ENCODE measurements at regions not wholly inside any gene's neighbourhood (a gene's known extent, or its start where the extent isn't known, plus 50 kb on each side); places are given as distances from the start of the nearest gene placed in this dataset.

DNA sequence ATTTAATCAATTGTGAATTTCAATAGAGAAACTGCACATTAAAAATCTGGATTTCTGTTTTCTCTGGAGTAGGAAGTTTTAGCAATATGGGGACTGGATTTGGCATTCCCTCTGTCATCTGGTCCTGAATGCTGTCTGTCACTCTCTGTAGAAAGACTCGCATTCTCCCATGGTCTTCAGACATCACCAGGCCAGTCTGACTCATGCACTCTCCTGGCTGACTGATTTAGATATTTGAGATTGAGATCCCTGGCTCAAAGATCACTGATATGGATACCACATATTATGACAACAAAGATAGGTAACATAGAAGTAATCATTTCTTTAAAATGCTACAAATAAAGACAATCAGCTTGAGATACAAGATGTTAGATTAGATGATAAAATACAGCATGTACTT, 524.5 kb downstream of the GALC start:
- H3K4me2 ChIP-seq (ENCODE audit: insufficient read depth, low read length) = no peak overlapping the region
- H3K9ac ChIP-seq (replicated peaks; ENCODE audit: extremely low read depth, insufficient read depth, low read length) = no peak overlapping the region
- no peaks in the 10 kb centered on the region for H3K79me2 ChIP-seq (ENCODE audit: control insufficient read depth, insufficient read depth, low read length)
- no peak overlapping the region for H3K4me3 ChIP-seq (replicated peaks in 1 of 3; ENCODE audit: insufficient read depth in 1 of 3, low read depth in 1 of 3, low read length in 3 of 3)
- H3K4me1 ChIP-seq (ENCODE audit: control insufficient read depth, extremely low read depth, insufficient read depth, low read length) = no peaks in the 10 kb centered on the region
- TF ChIP-seq POLR2A (IDR thresholded peaks at IDR 0.05; ENCODE audit: low read depth, low read length) (no peak), MAX (IDR thresholded peaks at IDR 0.05; ENCODE audit: insufficient read depth, insufficient read length) (no peak), MYC (IDR thresholded peaks at IDR 0.05; ENCODE audit: low read depth, low read length) (no peak), EZH2 (IDR thresholded peaks at IDR 0.05; ENCODE audit: borderline replicate concordance, low read depth, low read length, severe bottlenecking) (no peak), CTCF (IDR thresholded peaks at IDR 0.05; ENCODE audit: extremely low read depth in 1 of 2, insufficient read depth in 1 of 2, low read depth in 1 of 2, low read length in 2 of 2) (no peak)
- no peaks in the 10 kb centered on the region for H3K9me1 ChIP-seq (replicated peaks; ENCODE audit: control insufficient read depth, extremely low read depth, insufficient read depth, low read length)
- H3K36me3 ChIP-seq (ENCODE audit: control insufficient read depth in 2 of 2, extremely low read depth in 1 of 2, insufficient read depth in 2 of 2, low read length in 2 of 2) = no peaks in the 10 kb centered on the region
- no peaks in the 10 kb centered on the region for H3K27me3 ChIP-seq (ENCODE audit: control insufficient read depth in 2 of 2, insufficient read depth in 2 of 2, low read length in 2 of 2)
- FAIRE-seq (no peak), DNase-seq (ENCODE audit: low read depth, low spot score) (no peak)
- dilution Hi-C loops (cut with MboI; ENCODE audit: extremely low pct_ligation_motif_present, low sequenced_read_pairs) (no loop called here), intact Hi-C loops (cut with micrococcal nuclease) (no loop called here)
- no TSS peak for BruUV-seq (replicated peaks)
- peaks cover 9% of the 10 kb centered on the region for H3K9me3 ChIP-seq (replicated peaks; ENCODE audit: control insufficient read depth, insufficient read depth, low read length)
- ChIA-PET CTCF (no interaction called here), POLR2A (no interaction called here)
- no peaks in the 10 kb centered on the region for H4K20me1 ChIP-seq (replicated peaks; ENCODE audit: control insufficient read depth, extremely low read depth, insufficient read depth, low read length)
- no peak overlapping the region for H3K27ac ChIP-seq (ENCODE audit: insufficient read depth, low read depth, low read length)
- no peak overlapping the region for H2AFZ ChIP-seq (ENCODE audit: low read depth, low read length)

GRCh38 chr14:87467578-87467977, 525.4 kb downstream of the GALC start:
- H2AFZ ChIP-seq (ENCODE audit: low read depth, low read length) = no peak overlapping the region
- dilution Hi-C loops (cut with MboI; ENCODE audit: extremely low pct_ligation_motif_present, low sequenced_read_pairs) = no loop called here
- no TSS peak for BruUV-seq (replicated peaks)

More at GRCh38 chr14:87467578-87467977, 525.4 kb downstream of the GALC start:
- Histone ChIP-seq H3K9me1 (replicated peaks; ENCODE audit: control insufficient read depth, extremely low read depth, insufficient read depth, low read length) (no peaks in the 10 kb centered on the region), H3K9me3 (replicated peaks; ENCODE audit: control insufficient read depth, insufficient read depth, low read length) (peaks cover 11% of the 10 kb centered on the region), H3K4me2 (ENCODE audit: insufficient read depth, low read length) (no peak overlapping the region), H3K27ac (ENCODE audit: insufficient read depth, low read depth, low read length) (no peak overlapping the region), H3K9ac (replicated peaks; ENCODE audit: extremely low read depth, insufficient read depth, low read length) (no peak overlapping the region), H3K79me2 (ENCODE audit: control insufficient read depth, insufficient read depth, low read length) (no peaks in the 10 kb centered on the region), H3K27me3 (ENCODE audit: control insufficient read depth in 2 of 2, insufficient read depth in 2 of 2, low read length in 2 of 2) (no peaks in the 10 kb centered on the region), H3K4me1 (ENCODE audit: control insufficient read depth, extremely low read depth, insufficient read depth, low read length) (no peaks in the 10 kb centered on the region), H4K20me1 (replicated peaks; ENCODE audit: control insufficient read depth, extremely low read depth, insufficient read depth, low read length) (no peaks in the 10 kb centered on the region), H3K4me3 (replicated peaks in 1 of 3; ENCODE audit: insufficient read depth in 1 of 3, low read depth in 1 of 3, low read length in 3 of 3) (no peak overlapping the region), H3K36me3 (ENCODE audit: control insufficient read depth in 2 of 2, extremely low read depth in 1 of 2, insufficient read depth in 2 of 2, low read length in 2 of 2) (no peaks in the 10 kb centered on the region)
- POLR2A ChIA-PET = no interaction called here
- no peak for DNase-seq (ENCODE audit: low read depth, low spot score)
- FAIRE-seq = no peak
- TF ChIP-seq POLR2A (IDR thresholded peaks at IDR 0.05; ENCODE audit: low read depth, low read length) (no peak), MYC (IDR thresholded peaks at IDR 0.05; ENCODE audit: low read depth, low read length) (no peak), POLR2AphosphoS5 (IDR thresholded peaks at IDR 0.05; ENCODE audit: insufficient read depth, low read depth, low read length) (no peak), EZH2 (IDR thresholded peaks at IDR 0.05; ENCODE audit: borderline replicate concordance, low read depth, low read length, severe bottlenecking) (no peak), GATA2 (IDR thresholded peaks at IDR 0.05; ENCODE audit: insufficient read depth, insufficient read length, low read depth, low read length) (no peak), FOS (IDR thresholded peaks at IDR 0.05; ENCODE audit: borderline replicate concordance, insufficient read depth, low read length) (no peak), JUN (IDR thresholded peaks at IDR 0.05; ENCODE audit: borderline replicate concordance, insufficient read depth, insufficient read length, low read depth) (no peak), CTCF (IDR thresholded peaks at IDR 0.05; ENCODE audit: extremely low read depth in 1 of 2, insufficient read depth in 1 of 2, low read depth in 1 of 2, low read length in 2 of 2) (no peak), MAX (IDR thresholded peaks at IDR 0.05; ENCODE audit: insufficient read depth, insufficient read length) (no peak)
- CTCF ChIA-PET = no interaction called here
- intact Hi-C loops (cut with micrococcal nuclease) = no loop called here
